ENCODE measurements at regions not wholly inside any gene's neighbourhood (a gene's known extent, or its start where the extent isn't known, plus 50 kb on each side); places are given as distances from the start of the nearest gene placed in this dataset.

DNA sequence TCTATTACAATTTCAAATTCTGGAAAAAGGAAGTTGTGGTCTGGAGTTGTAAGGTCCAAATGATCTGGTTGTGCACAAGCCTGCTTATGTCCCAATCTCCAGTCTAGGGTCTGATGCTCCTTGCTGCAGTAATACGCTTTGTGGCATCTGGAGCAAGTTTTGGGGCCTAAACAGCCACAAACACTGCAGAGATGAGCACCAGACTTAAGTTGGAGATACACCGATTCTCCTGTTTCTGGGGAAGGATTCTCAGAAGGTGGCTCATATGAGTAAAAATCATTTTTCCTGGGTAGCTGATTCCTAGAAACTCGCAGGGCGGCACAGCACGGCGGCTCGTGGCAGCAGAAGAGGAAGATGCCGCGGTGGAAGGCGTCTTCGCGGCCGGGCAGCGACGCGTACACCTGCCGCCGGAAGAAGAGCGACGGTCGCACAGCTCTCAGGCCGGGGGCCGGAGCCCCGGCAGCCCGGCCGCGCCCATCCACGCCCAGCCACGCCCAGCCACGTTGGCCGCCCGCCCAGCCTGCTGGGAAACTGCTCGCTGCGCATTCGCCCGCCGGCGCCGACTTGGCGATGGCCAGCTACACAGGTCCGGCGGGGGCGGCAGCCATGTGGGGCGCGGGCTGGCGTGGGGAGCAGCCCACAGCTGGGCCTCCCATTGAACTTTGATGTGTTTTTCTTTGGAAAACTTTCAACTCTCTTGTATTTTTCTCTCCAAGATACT lies 129.0 kb downstream of the ASCL4 start:
- Histone ChIP-seq H3K9me3 (ENCODE audit: low read length) (no peaks in the 10 kb centered on the region), H2AFZ (ENCODE audit: low read depth, low read length) (peak overlapping the region; percentile 82), H3K4me3 (ENCODE audit: low read length) (peak overlapping the region; percentile 33), H3K36me3 (ENCODE audit: insufficient read depth, low read length) (no peaks in the 10 kb centered on the region), H3K27me3 (ENCODE audit: insufficient read depth, low read length) (peaks cover 36% of the 10 kb centered on the region), H3K4me1 (ENCODE audit: insufficient read depth, low read length) (no peaks in the 10 kb centered on the region)

DNA sequence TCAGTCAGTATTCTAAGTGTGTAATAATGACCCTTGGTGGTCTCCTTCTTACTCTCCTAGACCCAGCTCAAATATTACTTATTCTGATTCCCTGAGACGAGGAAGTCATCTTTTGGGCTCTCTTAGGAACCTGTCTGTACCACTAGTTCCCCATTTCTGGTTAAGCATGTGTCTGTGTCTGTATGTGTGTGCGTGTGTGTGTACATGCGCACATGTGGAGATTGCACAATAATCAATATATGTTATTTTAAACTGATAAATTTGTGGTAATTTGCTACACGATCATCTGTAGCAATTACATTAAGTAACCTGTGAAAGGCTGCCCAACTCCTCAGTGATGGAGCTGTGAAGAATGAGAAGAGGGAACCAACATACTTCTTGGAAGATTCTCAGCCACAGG lies 132.2 kb downstream of the ASCL4 start:
- Histone ChIP-seq H3K36me3 (ENCODE audit: insufficient read depth, low read length) (no peaks in the 10 kb centered on the region), H3K4me3 (ENCODE audit: low read length) (no peak overlapping the region), H3K27me3 (ENCODE audit: insufficient read depth, low read length) (peaks cover 34% of the 10 kb centered on the region), H3K9me3 (ENCODE audit: low read length) (no peaks in the 10 kb centered on the region), H3K4me1 (ENCODE audit: insufficient read depth, low read length) (no peaks in the 10 kb centered on the region), H2AFZ (ENCODE audit: low read depth, low read length) (no peak overlapping the region)

GRCh38 chr12:107912421-107913004 lies 138.0 kb downstream of the ASCL4 start:
- Histone ChIP-seq H3K9me3 (ENCODE audit: low read length) (no peaks in the 10 kb centered on the region), H3K36me3 (ENCODE audit: insufficient read depth, low read length) (no peaks in the 10 kb centered on the region), H3K27me3 (ENCODE audit: insufficient read depth, low read length) (peaks cover 9% of the 10 kb centered on the region), H3K4me1 (ENCODE audit: insufficient read depth, low read length) (no peaks in the 10 kb centered on the region), H3K4me3 (ENCODE audit: low read length) (no peak overlapping the region), H2AFZ (ENCODE audit: low read depth, low read length) (no peak overlapping the region)

DNA sequence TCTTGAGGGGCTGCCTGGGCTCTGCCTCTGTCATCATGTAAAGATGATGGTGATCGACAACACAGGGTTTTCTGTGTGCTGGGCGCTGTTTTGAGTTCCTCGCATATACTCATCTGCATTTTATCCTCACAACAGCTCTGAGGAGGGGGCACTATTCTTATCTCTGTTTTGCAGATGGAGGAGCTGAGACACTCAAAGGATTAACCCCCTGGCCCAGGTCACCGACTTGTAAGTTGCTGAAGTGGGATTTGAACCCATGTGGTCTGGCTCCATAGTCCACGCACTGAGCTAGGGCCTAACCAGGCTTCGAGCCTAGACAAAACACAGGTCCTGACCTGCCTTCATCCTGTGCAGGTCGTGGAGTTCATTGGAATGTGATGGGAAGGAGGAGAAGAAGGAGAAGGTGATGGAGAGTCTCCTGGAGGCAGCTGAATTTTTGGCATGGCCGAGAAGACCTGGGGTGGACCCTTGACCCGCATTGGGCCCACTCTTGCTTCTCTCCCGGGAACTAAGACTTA lies 140.0 kb downstream of the ASCL4 start:
- no peaks in the 10 kb centered on the region for H3K9me3 ChIP-seq (ENCODE audit: low read length)
- H3K27me3 ChIP-seq (ENCODE audit: insufficient read depth, low read length), result peaks cover 4% of the 10 kb centered on the region
- H3K4me3 ChIP-seq (ENCODE audit: low read length), result no peak overlapping the region
- H3K4me1 ChIP-seq (ENCODE audit: insufficient read depth, low read length), result no peaks in the 10 kb centered on the region
- no peak overlapping the region for H2AFZ ChIP-seq (ENCODE audit: low read depth, low read length)
- H3K36me3 ChIP-seq (ENCODE audit: insufficient read depth, low read length), result no peaks in the 10 kb centered on the region

- Histone ChIP-seq H3K4me1 (ENCODE audit: insufficient read depth, low read length) (no peaks in the 10 kb centered on the region), H3K27me3 (ENCODE audit: insufficient read depth, low read length) (peaks cover 4% of the 10 kb centered on the region), H3K4me3 (ENCODE audit: low read length) (no peak overlapping the region)
Measured at GRCh38 chr12:107917912-107918800, 143.7 kb downstream of the ASCL4 start.

GRCh38 chr12:107921062-107921461 lies 146.6 kb downstream of the ASCL4 start:
- no peak overlapping the region for H3K4me3 ChIP-seq (ENCODE audit: low read length)
- no peaks in the 10 kb centered on the region for H3K4me1 ChIP-seq (ENCODE audit: insufficient read depth, low read length)
- no peaks in the 10 kb centered on the region for H3K36me3 ChIP-seq (ENCODE audit: insufficient read depth, low read length)
- H3K9me3 ChIP-seq (ENCODE audit: low read length), result no peaks in the 10 kb centered on the region
- no peak overlapping the region for H2AFZ ChIP-seq (ENCODE audit: low read depth, low read length)
- peaks cover 4% of the 10 kb centered on the region for H3K27me3 ChIP-seq (ENCODE audit: insufficient read depth, low read length)

More at GRCh38 chr12:107917912-107918800, 143.7 kb downstream of the ASCL4 start:
- Histone ChIP-seq H2AFZ (ENCODE audit: low read depth, low read length) (no peak overlapping the region), H3K9me3 (ENCODE audit: low read length) (no peaks in the 10 kb centered on the region), H3K36me3 (ENCODE audit: insufficient read depth, low read length) (no peaks in the 10 kb centered on the region)

DNA sequence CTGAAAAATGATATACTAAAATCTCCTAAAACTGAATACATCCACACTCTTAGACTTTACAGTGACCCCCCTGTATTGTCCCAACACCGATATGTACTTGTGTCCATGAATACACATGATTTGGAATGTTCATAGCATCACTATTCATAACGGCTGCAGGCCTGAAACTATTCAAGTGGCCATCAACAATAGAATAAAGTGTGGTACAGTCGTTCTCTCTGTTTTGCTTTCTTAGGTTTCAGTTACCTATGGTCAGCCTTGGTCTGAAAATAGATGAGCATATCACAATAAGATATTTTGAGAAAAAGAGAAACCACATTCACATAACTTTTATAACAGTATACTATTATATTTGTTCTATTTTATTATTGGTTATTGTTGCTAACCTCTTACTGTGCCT lies 150.6 kb downstream of the ASCL4 start:
- no peaks in the 10 kb centered on the region for H3K9me3 ChIP-seq (ENCODE audit: low read length)

GRCh38 chr12:107929436-107929835 lies 154.9 kb downstream of the ASCL4 start:
- H2AFZ ChIP-seq (ENCODE audit: low read depth, low read length), result no peak overlapping the region
- no peaks in the 10 kb centered on the region for H3K36me3 ChIP-seq (ENCODE audit: insufficient read depth, low read length)
- H3K4me3 ChIP-seq (ENCODE audit: low read length), result no peak overlapping the region
- no peaks in the 10 kb centered on the region for H3K4me1 ChIP-seq (ENCODE audit: insufficient read depth, low read length)
- H3K27me3 ChIP-seq (ENCODE audit: insufficient read depth, low read length), result peaks cover 2% of the 10 kb centered on the region
- no peaks in the 10 kb centered on the region for H3K9me3 ChIP-seq (ENCODE audit: low read length)

More for the DNA sequence above, 150.6 kb downstream of the ASCL4 start:
- H3K4me3 ChIP-seq (ENCODE audit: low read length), result no peak overlapping the region
- no peaks in the 10 kb centered on the region for H3K4me1 ChIP-seq (ENCODE audit: insufficient read depth, low read length)
- H3K36me3 ChIP-seq (ENCODE audit: insufficient read depth, low read length), result no peaks in the 10 kb centered on the region
- no peak overlapping the region for H2AFZ ChIP-seq (ENCODE audit: low read depth, low read length)
- no peaks in the 10 kb centered on the region for H3K27me3 ChIP-seq (ENCODE audit: insufficient read depth, low read length)

DNA sequence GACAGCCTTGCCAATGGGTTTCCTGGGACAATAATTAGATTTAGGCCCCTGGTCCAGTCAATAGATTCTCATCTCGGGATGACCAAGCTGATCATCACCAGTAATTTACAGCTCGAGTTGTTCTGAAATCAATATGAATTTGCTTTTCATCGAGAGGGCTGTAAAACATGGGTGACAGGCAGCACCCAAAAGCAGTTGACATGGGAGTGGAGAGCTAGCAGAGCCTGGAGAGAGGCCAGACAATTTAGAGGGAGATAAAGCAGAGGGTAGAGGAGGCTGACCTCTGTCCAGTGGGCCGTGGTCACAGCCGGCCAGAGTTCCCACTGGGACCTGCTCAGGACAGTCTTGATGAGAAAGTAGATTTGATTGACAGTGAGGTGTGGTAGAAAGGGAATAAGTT lies 157.3 kb downstream of the ASCL4 start:
- H3K4me3 ChIP-seq (ENCODE audit: low read length), result no peak overlapping the region
- H3K36me3 ChIP-seq (ENCODE audit: insufficient read depth, low read length), result no peaks in the 10 kb centered on the region
- H3K27me3 ChIP-seq (ENCODE audit: insufficient read depth, low read length), result peaks cover 2% of the 10 kb centered on the region

DNA sequence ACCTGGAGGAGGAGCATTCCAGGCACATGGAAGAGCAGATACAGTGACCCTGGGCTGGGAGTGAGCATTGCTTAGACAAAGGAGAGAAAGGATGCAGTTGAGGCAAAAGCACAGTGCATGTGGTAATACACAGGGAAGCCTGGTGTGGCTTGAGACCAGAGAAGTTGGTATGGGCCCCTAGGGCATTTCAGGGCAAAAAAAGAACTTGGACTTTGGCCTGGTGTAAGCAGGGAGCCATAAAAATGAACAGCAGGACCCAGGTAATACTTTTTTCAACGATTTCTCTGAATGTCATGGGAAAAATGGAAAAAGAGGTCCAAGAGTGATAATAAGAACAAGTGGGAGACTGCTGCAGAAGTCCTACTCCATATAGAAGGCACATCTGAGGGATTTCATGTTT lies 163.9 kb downstream of the ASCL4 start:
- no peaks in the 10 kb centered on the region for H3K4me1 ChIP-seq (ENCODE audit: insufficient read depth, low read length)
- H2AFZ ChIP-seq (ENCODE audit: low read depth, low read length), result no peak overlapping the region
- peaks cover 3% of the 10 kb centered on the region for H3K27me3 ChIP-seq (ENCODE audit: insufficient read depth, low read length)
- no peaks in the 10 kb centered on the region for H3K36me3 ChIP-seq (ENCODE audit: insufficient read depth, low read length)
- no peaks in the 10 kb centered on the region for H3K9me3 ChIP-seq (ENCODE audit: low read length)
- H3K4me3 ChIP-seq (ENCODE audit: low read length), result no peak overlapping the region

More for the DNA sequence above, 157.3 kb downstream of the ASCL4 start:
- H3K4me1 ChIP-seq (ENCODE audit: insufficient read depth, low read length), result no peaks in the 10 kb centered on the region
- H2AFZ ChIP-seq (ENCODE audit: low read depth, low read length), result no peak overlapping the region
- H3K9me3 ChIP-seq (ENCODE audit: low read length), result no peaks in the 10 kb centered on the region

DNA sequence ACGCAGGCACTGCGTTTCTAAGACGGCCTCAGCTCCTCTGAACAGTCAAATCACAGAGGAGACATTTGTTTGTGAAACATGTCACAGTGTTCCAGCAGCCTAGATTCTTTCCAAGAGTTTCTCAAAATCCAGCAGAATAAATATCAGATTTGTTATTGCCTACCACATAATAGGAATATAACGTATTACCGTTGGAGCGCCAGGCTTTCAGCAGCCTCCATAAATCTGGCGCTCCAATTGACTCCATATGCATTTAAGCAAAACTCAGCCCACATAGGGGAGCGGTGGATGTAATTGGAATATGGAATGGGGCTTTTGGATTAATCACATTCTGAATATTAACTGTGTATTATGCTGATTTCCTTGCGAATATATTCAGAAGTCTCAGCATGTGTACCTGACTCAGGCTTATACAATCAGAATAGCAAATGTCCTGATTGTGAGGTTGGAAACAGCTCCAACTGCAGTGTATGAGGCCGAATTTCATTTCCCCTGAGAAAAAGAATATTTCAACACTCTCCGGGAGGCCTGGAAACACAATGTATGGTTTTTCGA lies 174.0 kb downstream of the ASCL4 start:
- Histone ChIP-seq H3K36me3 (ENCODE audit: insufficient read depth, low read length) (no peaks in the 10 kb centered on the region), H3K27me3 (ENCODE audit: insufficient read depth, low read length) (no peaks in the 10 kb centered on the region), H3K4me1 (ENCODE audit: insufficient read depth, low read length) (no peaks in the 10 kb centered on the region), H2AFZ (ENCODE audit: low read depth, low read length) (no peak overlapping the region), H3K9me3 (ENCODE audit: low read length) (no peaks in the 10 kb centered on the region), H3K4me3 (ENCODE audit: low read length) (no peak overlapping the region)

GRCh38 chr12:107951024-107951423 lies 176.5 kb downstream of the ASCL4 start:
- Histone ChIP-seq H3K4me3 (ENCODE audit: low read length) (no peak overlapping the region), H2AFZ (ENCODE audit: low read depth, low read length) (no peak overlapping the region)

More at GRCh38 chr12:107951024-107951423, 176.5 kb downstream of the ASCL4 start:
- Histone ChIP-seq H3K4me1 (ENCODE audit: insufficient read depth, low read length) (no peaks in the 10 kb centered on the region), H3K36me3 (ENCODE audit: insufficient read depth, low read length) (no peaks in the 10 kb centered on the region), H3K9me3 (ENCODE audit: low read length) (no peaks in the 10 kb centered on the region), H3K27me3 (ENCODE audit: insufficient read depth, low read length) (no peaks in the 10 kb centered on the region)

Data from neuron (in vitro differentiated cells).